NT2/D1 (cell line): ENCODE measurements at regions not wholly inside any gene's neighbourhood (a gene's known extent, or its start where the extent isn't known, plus 50 kb on each side); places are given as distances from the start of the nearest gene placed in this dataset.

Source experiments
- DNase-seq: peaks from one replicate; pipeline ENCODE4 v3.0.0-alpha.2; 2011; ENCODE audit warnings: low read depth, low spot score
- H3K27me3 ChIP-seq: 2 replicates; pipeline ENCODE4 v1.6.0; 2011; ENCODE audit warnings: mild to moderate bottlenecking; ENCODE audit not compliant: insufficient read length, insufficient read depth
- H3K36me3 ChIP-seq: 2 replicates; pipeline ENCODE4 v1.6.1; 2011; ENCODE audit warnings: mild to moderate bottlenecking, low read length, mixed read lengths; ENCODE audit not compliant: insufficient read depth, insufficient read length
- H3K4me1 ChIP-seq: 2 replicates; pipeline ENCODE4 v1.5.1; 2011; ENCODE audit not compliant: insufficient read depth, insufficient read length
- H3K4me3 ChIP-seq: 2 replicates; pipeline ENCODE4 v1.5.1; 2011; ENCODE audit warnings: low read depth; ENCODE audit not compliant: insufficient read length
- H3K9ac ChIP-seq: 2 replicates; pipeline ENCODE4 v1.6.0; 2011; ENCODE audit warnings: low read depth; ENCODE audit not compliant: insufficient read length
- H3K9me3 ChIP-seq: 2 replicates; pipeline ENCODE4 v1.5.1; 2011; ENCODE audit warnings: mild to moderate bottlenecking, low read length; ENCODE audit not compliant: insufficient read depth
- SUZ12 ChIP-seq: IDR thresholded peaks from 2 replicates; pipeline ENCODE4 v1.6.1; 2011; ENCODE audit not compliant: insufficient read length, insufficient read depth; ENCODE audit errors: extremely low read depth
- YY1 ChIP-seq: IDR thresholded peaks from 2 replicates; pipeline ENCODE4 v1.6.1; 2011; ENCODE audit not compliant: insufficient read length, insufficient read depth
- ZNF274 ChIP-seq: IDR thresholded peaks from 2 replicates; pipeline ENCODE4 v1.6.1; 2011; ENCODE audit warnings: mild to moderate bottlenecking, low read depth, low read length

- Histone ChIP-seq H3K36me3 (no peaks in the 10 kb centered on the region), H3K4me3 (no peak overlapping the region), H3K4me1 (no peaks in the 10 kb centered on the region), H3K9me3 (peaks cover 15% of the 10 kb centered on the region; the same call in 1 of the 2 replicates), H3K27me3 (no peaks in the 10 kb centered on the region), H3K9ac (no peak overlapping the region)
- DNase-seq = no peak
- TF ChIP-seq ZNF274 = no peak
- TF ChIP-seq SUZ12 = no peak
- TF ChIP-seq YY1 = no peak
Measured at GRCh38 chr6:14831070-14831469, 414.8 kb upstream of the JARID2 start.

GRCh38 chr6:14831937-14832336 lies 413.9 kb upstream of the JARID2 start:
- Histone ChIP-seq H3K9ac (no peak overlapping the region), H3K4me3 (no peak overlapping the region), H3K4me1 (no peaks in the 10 kb centered on the region), H3K27me3 (no peaks in the 10 kb centered on the region), H3K9me3 (peaks cover 15% of the 10 kb centered on the region; the same call in 1 of the 2 replicates), H3K36me3 (no peaks in the 10 kb centered on the region)
- DNase-seq = no peak
- TF ChIP-seq SUZ12 (no peak), YY1 (no peak), ZNF274 (no peak)

- no peak overlapping the region for H3K9ac ChIP-seq
- DNase-seq = no peak
- no peaks in the 10 kb centered on the region for H3K4me1 ChIP-seq
- no peaks in the 10 kb centered on the region for H3K27me3 ChIP-seq
- H3K4me3 ChIP-seq = no peak overlapping the region
- H3K9me3 ChIP-seq = peaks cover 15% of the 10 kb centered on the region; the same call in 1 of the 2 replicates
- H3K36me3 ChIP-seq = no peaks in the 10 kb centered on the region
- TF ChIP-seq YY1 = no peak
- TF ChIP-seq ZNF274 = no peak
- no peak for TF ChIP-seq SUZ12
Measured at GRCh38 chr6:14832427-14832826, 413.4 kb upstream of the JARID2 start.

GRCh38 chr6:14834851-14835530 lies 410.9 kb upstream of the JARID2 start:
- H3K9ac ChIP-seq = no peak overlapping the region
- peaks cover 15% of the 10 kb centered on the region; the same call in 1 of the 2 replicates for H3K9me3 ChIP-seq
- H3K36me3 ChIP-seq = no peaks in the 10 kb centered on the region
- TF ChIP-seq SUZ12 = no peak
- no peak for TF ChIP-seq YY1
- TF ChIP-seq ZNF274 = no peak
- no peak for DNase-seq
- no peak overlapping the region for H3K4me3 ChIP-seq
- H3K27me3 ChIP-seq = no peaks in the 10 kb centered on the region
- H3K4me1 ChIP-seq = no peaks in the 10 kb centered on the region

- no peaks in the 10 kb centered on the region for H3K27me3 ChIP-seq
- no peaks in the 10 kb centered on the region for H3K9me3 ChIP-seq
- DNase-seq = no peak
- no peak overlapping the region for H3K4me3 ChIP-seq
- H3K4me1 ChIP-seq = no peaks in the 10 kb centered on the region
- H3K9ac ChIP-seq = no peak overlapping the region
- H3K36me3 ChIP-seq = no peaks in the 10 kb centered on the region
- TF ChIP-seq YY1 = no peak
- TF ChIP-seq SUZ12 = no peak
- TF ChIP-seq ZNF274 = no peak
Measured at GRCh38 chr6:14837435-14837834, 408.4 kb upstream of the JARID2 start.

- Histone ChIP-seq H3K9ac (no peak overlapping the region), H3K36me3 (no peaks in the 10 kb centered on the region), H3K27me3 (no peaks in the 10 kb centered on the region), H3K9me3 (no peaks in the 10 kb centered on the region), H3K4me1 (no peaks in the 10 kb centered on the region), H3K4me3 (no peak overlapping the region)
- DNase-seq = no peak
- TF ChIP-seq SUZ12 = no peak
- no peak for TF ChIP-seq YY1
Measured at GRCh38 chr6:14838133-14838583, 407.7 kb upstream of the JARID2 start.

- H3K4me3 ChIP-seq = no peak overlapping the region
- no peak for DNase-seq
- TF ChIP-seq YY1 (no peak), ZNF274 (no peak), SUZ12 (no peak)
- H3K4me1 ChIP-seq = no peaks in the 10 kb centered on the region
- H3K9ac ChIP-seq = no peak overlapping the region
- H3K9me3 ChIP-seq = no peaks in the 10 kb centered on the region
- H3K36me3 ChIP-seq = no peaks in the 10 kb centered on the region
- H3K27me3 ChIP-seq = no peaks in the 10 kb centered on the region
Measured at GRCh38 chr6:14841901-14842421, 403.9 kb upstream of the JARID2 start.
